Mammary epithelial cell (primary cell): ENCODE measurements at regions not wholly inside any gene's neighbourhood (a gene's known extent, or its start where the extent isn't known, plus 50 kb on each side); places are given as distances from the start of the nearest gene placed in this dataset.

ENCODE experiments used
- CTCF ChIP-seq, 2 donors: IDR thresholded peaks in 1 of 2; conservative IDR thresholded peaks in 1 of 2; 2 replicates each; pipeline ENCODE4 v1.5.1; 2011 to 2012; ENCODE audit warnings: inconsistent platforms in 2 of 2, low read length in 2 of 2, mild to moderate bottlenecking in 2 of 2, control low read depth in 1 of 2, low read depth in 1 of 2; ENCODE audit not compliant: insufficient read depth in 1 of 2; ENCODE audit errors: extremely low read depth in 1 of 2
- EZH2 ChIP-seq: IDR thresholded peaks from 2 replicates; pipeline ENCODE4 v1.6.1; 2012; ENCODE audit warnings: low read length, inconsistent platforms, borderline replicate concordance

GRCh38 chr4:52296341-52296740, 245.2 kb downstream of the SPATA18 start:
- TF ChIP-seq CTCF (conservative IDR thresholded peaks at IDR 0.05 in 1 of 2, IDR thresholded peaks at IDR 0.05 in 1 of 2; ENCODE audit: extremely low read depth in 1 of 2, insufficient read depth in 1 of 2, low read depth in 1 of 2, low read length in 2 of 2) (no peak), EZH2 (no peak)
